GM21717 (cell line): ENCODE measurements at regions not wholly inside any gene's neighbourhood (a gene's known extent, or its start where the extent isn't known, plus 50 kb on each side); places are given as distances from the start of the nearest gene placed in this dataset.

Experiments
- ATAC-seq: cut with Tn5 transposase; IDR thresholded peaks from one replicate; pipeline ENCODE4 v1.9.1; 2021; ENCODE audit warnings: mild to moderate bottlenecking, moderate library complexity; ENCODE audit not compliant: unreplicated experiment

DNA sequence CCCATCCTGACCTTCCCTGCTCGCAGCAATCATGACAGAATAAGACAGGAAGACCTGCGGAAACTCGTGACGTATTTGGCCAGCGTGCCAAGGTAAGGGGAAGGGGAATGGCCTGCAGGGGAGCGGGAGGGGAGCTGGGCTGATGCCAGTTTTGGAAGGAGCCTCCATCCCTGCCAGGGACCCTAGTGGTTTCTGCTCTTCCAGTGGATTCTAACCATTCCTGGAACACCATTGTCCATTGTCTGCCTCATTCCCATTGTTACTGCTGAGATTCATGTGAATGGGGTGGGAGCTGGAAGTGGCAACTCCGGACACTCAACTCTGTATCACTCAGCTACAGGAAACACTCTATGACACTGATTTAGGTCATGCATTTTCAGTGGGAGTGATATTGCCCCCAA, 242.9 kb upstream of the ROPN1 start:
- no peak for ATAC-seq

DNA sequence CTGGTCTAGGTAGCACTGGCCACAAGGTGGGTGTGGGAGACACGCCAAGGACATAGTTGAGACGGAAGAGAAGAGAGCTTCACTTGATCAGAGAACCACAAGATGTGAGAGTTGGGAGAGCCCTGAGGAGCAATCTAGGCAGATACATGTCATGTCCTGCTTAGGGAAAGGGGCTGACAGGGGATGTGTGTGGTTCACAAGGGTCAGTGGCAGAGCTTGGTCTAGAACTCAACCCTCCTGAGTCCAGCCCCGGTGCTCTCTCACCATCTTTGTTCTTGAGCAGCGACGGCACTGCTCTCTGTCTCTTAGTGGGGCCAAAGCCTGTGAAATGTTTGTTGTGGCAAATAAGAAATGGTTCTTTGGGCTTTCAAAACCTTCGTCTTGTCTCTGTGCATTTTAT, 243.5 kb upstream of the ROPN1 start:
- ATAC-seq, result no peak

- no peak for ATAC-seq
Measured at GRCh38 chr3:124243177-124243859, 251.4 kb upstream of the ROPN1 start.

- no peak for ATAC-seq
Measured at GRCh38 chr3:124246376-124246775, 254.5 kb upstream of the ROPN1 start.

- ATAC-seq, result no peak
Measured at GRCh38 chr3:124246949-124247348, 255.0 kb upstream of the ROPN1 start.

DNA sequence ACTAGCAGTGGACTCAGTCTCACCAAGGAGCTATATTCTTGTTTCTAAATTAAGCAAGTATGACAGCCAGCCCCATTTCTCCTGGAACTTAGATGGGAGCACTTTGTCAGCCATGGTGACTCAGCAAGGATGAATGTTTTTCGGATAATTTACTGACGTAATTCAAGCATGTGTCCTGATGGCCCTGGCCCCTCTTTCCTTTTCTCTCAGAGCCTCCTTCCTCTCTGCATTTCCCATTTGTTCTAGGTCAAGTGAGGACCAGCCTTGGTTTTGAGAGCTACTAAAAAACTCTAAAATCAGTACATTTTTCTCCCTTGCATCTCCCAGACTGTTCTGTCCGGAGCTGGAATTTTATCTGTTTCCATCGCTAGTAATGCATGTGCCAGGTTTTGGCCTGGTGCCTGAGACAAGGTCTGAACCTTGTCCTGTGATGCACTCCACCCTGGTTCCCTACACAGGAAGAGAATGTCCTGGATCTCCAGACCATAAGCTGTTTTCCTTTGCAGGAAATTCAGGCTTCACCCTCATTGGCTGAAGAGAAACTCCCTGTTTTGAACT, 256.6 kb upstream of the ROPN1 start:
- no peak for ATAC-seq

DNA sequence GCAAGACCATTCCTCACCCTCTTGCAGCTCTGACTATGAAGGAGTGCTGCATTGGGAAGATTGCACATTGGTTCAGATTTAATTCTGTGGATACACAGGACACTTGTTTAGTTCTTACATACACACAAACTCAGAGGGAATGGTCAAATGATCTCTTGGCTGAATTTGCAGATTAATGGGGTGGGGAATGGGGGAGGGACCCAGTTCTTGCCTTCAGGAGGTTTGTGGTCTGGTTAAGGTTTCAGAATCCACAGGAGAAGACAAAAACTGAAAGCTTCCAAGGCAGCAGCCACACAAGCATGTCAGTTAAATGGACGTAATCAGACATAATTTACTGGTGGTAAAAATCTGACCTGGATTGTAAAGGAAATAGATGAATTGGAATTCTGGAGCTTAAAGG, 257.1 kb upstream of the ROPN1 start:
- no peak for ATAC-seq

DNA sequence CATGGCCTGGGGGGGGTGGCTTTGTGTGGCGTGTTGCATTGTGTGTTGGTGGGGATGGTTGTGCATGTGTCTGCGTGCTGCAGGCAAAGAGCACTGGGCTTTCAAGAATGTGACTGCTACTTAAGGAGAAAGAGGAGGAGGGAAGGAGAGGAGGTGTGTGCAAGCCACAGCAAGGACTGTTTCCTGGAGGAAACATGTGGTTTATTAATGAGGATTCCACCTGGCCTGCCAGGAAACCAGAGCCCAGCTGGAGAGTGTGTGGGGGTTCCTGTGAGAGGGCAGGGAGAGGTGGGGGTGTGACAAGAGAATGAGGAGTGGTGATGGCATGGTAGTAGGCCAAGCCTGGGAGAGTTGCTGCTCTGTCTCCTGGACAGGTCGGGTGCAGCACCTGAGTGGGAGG, 258.1 kb upstream of the ROPN1 start:
- ATAC-seq, result no peak

DNA sequence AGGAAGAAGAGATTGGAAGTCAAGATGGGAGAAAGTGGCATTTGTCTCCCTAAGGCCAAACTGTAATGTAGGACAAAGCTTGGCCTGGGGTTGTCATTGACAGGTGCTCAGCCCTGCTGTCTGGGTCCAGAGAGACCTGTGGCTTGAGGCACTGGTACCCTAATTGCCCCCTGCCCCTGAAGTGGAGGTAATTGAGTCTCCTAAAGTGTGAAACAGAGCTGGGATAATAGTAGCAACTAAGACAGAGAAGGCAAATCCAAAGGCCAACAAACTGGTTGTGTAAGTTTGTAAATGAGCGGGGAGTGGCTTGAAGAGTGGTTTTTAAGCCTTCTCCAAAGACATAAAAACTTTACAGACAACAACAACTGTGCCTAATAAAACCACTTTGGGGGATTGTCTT, 264.2 kb upstream of the ROPN1 start:
- no peak for ATAC-seq

DNA sequence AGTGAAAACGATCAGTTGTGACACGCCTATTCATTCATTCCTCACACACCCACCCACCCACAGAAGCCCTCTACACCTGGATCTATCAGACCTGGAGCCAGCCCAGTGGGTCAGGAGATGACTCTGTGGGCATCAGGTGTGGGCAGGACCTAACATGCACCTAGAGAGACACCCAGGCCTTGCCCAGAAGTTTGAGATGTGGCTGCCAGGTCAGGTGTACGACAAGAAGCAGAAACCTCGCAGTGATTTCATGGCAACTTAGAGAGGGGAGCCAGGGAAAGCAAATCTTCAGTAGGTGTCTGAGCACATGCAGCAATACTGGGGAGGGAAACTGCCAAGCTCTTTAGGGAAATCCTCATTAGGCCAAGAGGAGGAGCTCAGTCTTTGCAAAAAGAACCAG, 264.7 kb upstream of the ROPN1 start:
- ATAC-seq, result no peak

DNA sequence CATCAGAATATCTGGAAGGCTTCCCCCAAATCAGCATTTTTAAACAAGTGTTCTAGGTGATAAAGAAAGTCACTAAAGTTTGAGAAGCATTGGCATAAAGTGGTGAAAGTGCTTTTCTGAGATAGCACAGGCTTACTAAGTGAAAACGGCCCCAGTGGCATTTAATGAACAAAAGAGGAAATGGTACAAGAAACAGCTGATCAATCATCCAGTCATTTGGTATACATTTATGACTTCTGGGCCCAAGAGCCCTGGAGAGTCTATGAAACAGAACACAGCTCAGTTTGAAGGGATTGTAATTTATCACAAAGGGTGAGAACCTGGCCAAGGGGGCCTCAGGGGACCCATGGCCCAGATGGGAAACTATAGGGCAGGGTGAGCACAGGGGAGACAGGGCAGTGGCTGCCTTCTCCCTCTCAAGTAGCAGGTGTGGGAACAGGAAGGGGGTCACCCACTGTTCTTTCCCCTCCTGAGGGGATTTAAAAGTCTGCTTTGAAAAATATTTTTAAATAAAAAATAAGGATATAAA, 265.5 kb upstream of the ROPN1 start:
- no peak for ATAC-seq

DNA sequence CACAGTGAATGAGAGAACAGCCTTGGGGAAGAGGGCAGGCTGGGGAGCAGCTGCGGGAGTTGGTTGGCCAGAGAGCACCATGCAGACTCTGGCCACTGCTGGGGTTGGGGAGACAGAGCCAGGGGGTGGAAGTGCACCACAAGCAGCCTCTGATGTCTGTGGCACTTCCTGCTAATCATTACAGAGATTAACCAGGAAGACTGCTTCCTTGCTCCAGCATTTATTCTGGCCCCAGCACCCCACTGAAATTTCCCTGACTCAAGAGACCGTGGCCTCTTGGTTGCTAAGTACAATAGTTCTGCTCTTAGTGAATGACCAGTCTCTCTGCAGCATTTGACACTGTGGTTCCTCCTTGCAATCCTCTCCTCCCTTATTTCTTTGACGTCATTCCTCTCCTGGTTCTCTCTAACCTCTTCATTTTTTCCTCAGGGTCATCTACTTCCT, 266.2 kb upstream of the ROPN1 start:
- ATAC-seq, result no peak

DNA sequence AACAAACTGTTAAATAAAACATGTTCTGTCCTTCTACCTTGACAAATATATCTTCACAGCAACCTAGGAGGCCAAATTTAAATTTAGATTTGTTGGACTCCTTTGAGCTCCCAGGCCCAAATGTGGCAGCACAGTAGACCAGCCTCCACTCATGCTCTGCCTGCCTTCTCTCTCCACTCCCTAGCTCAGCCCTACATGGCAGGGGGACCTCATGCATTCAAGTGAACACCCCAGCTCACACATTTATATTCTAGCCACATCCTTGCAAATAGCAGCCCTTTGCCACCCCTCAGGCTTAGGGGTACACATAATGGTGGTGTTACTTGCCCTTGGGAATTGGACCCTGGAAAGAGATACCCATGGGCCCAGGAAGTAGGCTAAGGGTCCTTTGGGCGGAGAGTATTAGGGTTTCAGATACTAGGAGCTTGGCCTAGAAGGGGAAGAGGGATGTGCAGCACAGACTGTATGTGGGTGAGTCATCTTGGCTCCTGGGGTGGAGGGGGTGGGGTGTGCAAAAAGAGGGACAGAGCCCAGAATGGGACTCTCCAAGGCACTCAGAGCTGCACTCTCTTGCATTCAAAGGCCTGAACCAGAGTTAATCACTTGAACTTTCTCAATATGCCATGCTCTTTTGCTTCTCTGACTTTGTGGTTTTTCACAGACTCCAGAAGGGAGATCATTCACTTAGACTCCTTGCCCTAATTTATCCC, 268.4 kb upstream of the ROPN1 start:
- no peak for ATAC-seq

GRCh38 chr3:124261306-124261705, 269.4 kb upstream of the ROPN1 start:
- ATAC-seq, result no peak

- no peak for ATAC-seq
Measured at GRCh38 chr3:124263168-124263567, 271.2 kb upstream of the ROPN1 start.

DNA sequence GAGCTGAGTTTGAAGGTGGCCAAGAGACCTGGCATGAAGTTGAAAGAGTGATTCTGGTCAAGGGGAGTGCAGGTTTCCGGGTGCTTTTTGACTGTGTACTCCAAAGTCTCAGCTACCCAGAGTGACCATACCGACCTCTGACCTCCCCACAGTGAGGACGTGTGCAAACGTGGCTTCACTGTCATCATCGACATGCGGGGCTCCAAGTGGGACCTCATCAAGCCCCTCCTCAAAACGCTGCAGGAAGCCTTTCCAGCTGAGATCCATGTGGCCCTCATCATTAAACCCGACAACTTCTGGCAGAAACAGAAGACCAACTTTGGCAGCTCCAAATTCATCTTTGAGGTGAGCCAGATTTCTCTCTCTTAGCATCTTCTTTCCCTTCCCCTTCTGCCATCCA, 272.4 kb upstream of the ROPN1 start:
- no peak for ATAC-seq

DNA sequence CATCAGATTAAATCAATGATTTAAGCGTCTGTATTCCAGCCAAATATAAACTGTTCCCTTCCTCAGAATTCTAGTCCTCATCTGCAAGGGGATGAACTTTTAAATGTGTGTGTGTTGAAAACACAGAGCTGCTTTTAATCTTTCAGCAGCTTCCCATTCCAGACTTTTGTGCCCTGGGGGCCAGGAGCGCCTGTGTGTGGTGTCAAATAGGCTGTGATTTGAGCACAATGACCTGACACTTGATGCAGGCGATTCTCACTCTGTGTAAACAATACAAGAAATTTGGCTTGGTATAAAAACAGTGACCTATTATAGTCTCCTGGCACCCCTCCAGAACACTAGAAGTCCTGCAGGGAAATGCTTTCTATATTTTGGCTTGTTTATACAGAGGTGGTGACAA, 274.6 kb upstream of the ROPN1 start:
- no peak for ATAC-seq

DNA sequence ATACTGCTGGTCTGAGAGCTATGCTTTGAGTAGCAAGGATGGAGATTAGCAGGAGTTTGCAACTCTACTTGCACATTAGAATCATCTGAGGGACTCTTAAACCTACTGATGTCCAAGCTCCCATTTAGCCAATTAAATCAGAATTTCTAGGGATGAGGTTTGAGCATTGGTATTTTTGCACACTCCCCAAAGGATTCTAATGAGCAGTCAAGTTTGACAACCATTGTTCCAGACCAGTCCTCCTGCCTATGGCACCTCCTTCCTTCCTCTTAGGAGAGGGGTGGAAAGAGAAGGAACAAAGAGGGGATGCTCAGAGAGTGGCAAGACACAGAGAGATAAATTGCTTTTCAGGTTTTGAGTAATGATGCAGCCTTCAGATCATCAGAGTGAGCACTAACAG, 275.5 kb upstream of the ROPN1 start:
- ATAC-seq, result no peak

GRCh38 chr3:124268355-124268754, 276.4 kb upstream of the ROPN1 start:
- no peak for ATAC-seq

GRCh38 chr3:124269619-124270018, 277.7 kb upstream of the ROPN1 start:
- no peak for ATAC-seq

DNA sequence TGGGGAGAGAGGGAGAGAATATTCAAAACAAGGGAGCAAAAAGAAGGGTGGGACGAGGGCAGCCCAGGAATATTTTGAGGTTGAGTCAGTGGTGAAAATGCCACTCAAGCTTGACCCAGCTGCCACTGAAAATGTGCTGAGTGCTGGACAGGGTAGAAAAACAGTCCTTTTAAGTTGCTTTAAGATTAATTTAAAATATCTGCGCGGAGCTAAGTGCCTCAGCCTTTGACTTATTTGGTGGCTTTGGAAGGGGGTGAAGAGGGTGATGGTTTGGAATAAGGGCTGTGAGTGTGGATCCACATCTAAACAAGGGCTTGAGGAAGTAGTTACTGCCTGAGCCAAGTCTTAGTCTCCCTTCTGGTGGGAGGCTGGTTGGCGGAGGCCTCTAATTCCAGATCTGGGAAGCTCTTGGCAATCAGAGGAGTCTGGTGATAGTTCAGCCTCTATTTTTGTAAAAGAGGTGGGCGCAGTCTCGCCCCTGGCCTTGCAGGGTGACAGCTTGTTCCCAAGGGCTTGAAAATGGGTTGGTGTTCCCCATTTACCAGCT, 280.8 kb upstream of the ROPN1 start:
- no peak for ATAC-seq

GRCh38 chr3:124273651-124274050, 281.7 kb upstream of the ROPN1 start:
- ATAC-seq, result no peak
